Vagina (tissue), 2 donors: ENCODE measurements at regions not wholly inside any gene's neighbourhood (a gene's known extent, or its start where the extent isn't known, plus 50 kb on each side); places are given as distances from the start of the nearest gene placed in this dataset.

Source experiments
- CTCF ChIP-seq, 3 experiments: fragments of 450-650 bp in 2 of 3; fragments of 200-600 bp in 1 of 3; sonication (generic) in 1 of 3; IDR thresholded peaks; one replicate each; pipeline ENCODE4 v1.5.1; 2017 to 2019; ENCODE audit warnings: antibody characterized with exemption in 3 of 3, mild to moderate bottlenecking in 2 of 3, moderate library complexity in 2 of 3
- POLR2A ChIP-seq, 2 donors: fragments of 450-650 bp; IDR thresholded peaks; one replicate each; pipeline ENCODE4 v1.6.1; 2017; ENCODE audit warnings: antibody characterized with exemption in 2 of 2, mild to moderate bottlenecking in 2 of 2, moderate library complexity in 2 of 2

GRCh38 chr18:22113144-22113844 is 56.1 kb upstream of the GATA6 start:
- TF ChIP-seq CTCF (IDR thresholded peaks at IDR 0.05) (no peak), POLR2A (IDR thresholded peaks at IDR 0.05) (no peak)
